ENCODE measurements at regions not wholly inside any gene's neighbourhood (a gene's known extent, or its start where the extent isn't known, plus 50 kb on each side); places are given as distances from the start of the nearest gene placed in this dataset.

DNA sequence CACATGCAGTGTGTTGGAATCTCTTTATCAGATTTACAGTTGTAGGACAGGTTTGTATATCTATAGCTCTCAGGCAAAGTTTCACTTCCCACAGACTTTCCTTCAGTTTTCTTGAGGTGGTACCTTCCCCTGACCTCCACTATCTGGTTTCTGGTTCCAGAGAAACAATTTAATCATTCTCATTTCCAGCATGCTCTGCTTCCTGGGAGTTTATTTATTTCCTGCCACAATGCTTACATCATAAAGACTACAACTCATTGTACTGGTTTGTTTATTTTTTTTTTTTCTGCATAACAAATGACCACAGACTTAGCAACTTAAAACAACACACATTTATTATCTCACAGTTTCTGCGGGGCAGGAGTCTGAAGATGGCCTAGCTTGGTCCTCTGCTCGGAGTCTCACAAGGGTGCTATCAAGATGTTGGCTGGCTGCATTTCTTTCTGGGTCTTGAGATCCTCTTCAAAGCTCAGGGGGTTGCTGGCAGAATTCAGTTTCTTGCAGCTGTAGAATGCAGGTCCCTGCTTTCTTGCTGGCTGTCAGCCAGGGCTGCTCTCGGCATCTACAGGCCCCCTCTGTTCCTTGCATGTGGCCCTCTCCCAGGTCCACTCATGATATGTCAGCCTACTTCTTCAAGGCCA, 247.7 kb downstream of the ENC1 start:
- Histone ChIP-seq H3K27me3 (no peaks in the 10 kb centered on the region), H3K4me3 (no peak overlapping the region), H3K27ac (no peak overlapping the region), H3K4me1 (peaks cover 0 to 10% (median 4%) of the 10 kb centered on the region in 12 donors), H3K9me3 (no peaks in the 10 kb centered on the region), H3K36me3 (no peaks in the 10 kb centered on the region)
- WGBS, 4 donors: 53 to 55% (median 54%) methylated on average over 3 of the region's 3 CpGs
- intact Hi-C loops (cut with DNase I): loop anchor here in 2 of 10 donors (5.0 to 10.0 kb wide), 2 partner anchors 249 to 252 kb away; partner anchors contain the start of gene ENC1 (in 2 of the 2)
- ATAC-seq (no peak), DNase-seq (no peak)
- TF ChIP-seq, protein P1, sequence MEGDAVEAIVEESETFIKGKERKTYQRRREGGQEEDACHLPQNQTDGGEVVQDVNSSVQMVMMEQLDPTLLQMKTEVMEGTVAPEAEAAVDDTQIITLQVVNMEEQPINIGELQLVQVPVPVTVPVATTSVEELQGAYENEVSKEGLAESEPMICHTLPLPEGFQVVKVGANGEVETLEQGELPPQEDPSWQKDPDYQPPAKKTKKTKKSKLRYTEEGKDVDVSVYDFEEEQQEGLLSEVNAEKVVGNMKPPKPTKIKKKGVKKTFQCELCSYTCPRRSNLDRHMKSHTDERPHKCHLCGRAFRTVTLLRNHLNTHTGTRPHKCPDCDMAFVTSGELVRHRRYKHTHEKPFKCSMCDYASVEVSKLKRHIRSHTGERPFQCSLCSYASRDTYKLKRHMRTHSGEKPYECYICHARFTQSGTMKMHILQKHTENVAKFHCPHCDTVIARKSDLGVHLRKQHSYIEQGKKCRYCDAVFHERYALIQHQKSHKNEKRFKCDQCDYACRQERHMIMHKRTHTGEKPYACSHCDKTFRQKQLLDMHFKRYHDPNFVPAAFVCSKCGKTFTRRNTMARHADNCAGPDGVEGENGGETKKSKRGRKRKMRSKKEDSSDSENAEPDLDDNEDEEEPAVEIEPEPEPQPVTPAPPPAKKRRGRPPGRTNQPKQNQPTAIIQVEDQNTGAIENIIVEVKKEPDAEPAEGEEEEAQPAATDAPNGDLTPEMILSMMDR (IDR thresholded peaks at IDR 0.05): no peak
- no peak for TF ChIP-seq POLR2A (IDR thresholded peaks at IDR 0.05)

DNA sequence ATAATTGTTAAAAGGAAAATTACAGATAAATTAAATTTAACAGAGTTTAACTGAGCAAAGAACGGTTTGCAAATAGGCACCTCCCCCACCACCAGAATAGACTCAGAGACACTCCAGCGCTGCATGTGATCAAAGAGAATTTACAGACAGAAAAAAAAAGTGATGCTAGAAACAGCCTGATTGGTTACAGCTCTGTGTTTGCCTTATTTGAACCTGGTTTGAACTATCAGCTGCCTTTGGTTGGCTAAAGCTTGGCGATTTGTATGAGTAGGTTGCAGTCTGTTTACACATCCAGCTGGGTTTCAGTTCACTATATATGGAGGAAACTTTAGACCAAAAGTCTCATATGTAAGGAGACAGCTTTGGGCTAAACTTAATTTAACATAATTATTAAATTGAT, 249.1 kb downstream of the ENC1 start:
- Histone ChIP-seq H3K4me1 (peaks cover 0 to 10% (median 4%) of the 10 kb centered on the region in 12 donors), H3K9me3 (no peaks in the 10 kb centered on the region), H3K27me3 (no peaks in the 10 kb centered on the region), H3K36me3 (no peaks in the 10 kb centered on the region), H3K4me3 (no peak overlapping the region), H3K27ac (no peak overlapping the region)
- intact Hi-C loops (cut with DNase I): loop anchor here in 2 of 10 donors (5.0 to 10.0 kb wide), 2 partner anchors 251 to 253 kb away; partner anchors contain the start of gene ENC1 (in 2 of the 2)
- no peak for ATAC-seq
- 78 to 91% (median 86%) methylated on average over 3 of the region's 3 CpGs for WGBS, 4 donors
- no peak for TF ChIP-seq POLR2A (IDR thresholded peaks at IDR 0.05)
- TF ChIP-seq, protein P1 (IDR thresholded peaks at IDR 0.05): no peak
- no peak for DNase-seq

DNA sequence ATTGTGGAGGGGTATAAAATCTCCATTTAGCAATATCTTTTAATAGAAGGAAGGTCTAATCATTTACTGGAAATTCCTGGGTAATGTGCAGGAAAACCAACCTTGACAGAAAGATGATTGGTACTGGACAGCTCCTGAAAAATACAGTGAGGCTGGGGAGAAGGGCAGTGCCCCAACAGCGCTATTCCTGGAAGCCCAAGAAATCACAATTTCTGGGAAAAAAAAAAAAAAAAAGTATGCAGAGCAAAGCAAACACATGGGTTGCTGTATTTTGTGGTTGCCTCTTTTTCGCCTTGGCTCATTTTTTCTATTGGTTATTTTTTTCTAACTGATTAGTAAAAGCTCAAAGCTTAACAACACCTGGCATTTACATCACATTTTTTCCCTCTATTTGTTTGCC, 249.7 kb downstream of the ENC1 start:
- ATAC-seq (no peak), DNase-seq (no peak)
- intact Hi-C loops (cut with DNase I): loop anchor here in 2 of 10 donors (5.0 to 10.0 kb wide), 2 partner anchors 251 to 254 kb away; partner anchors contain the start of gene ENC1 (in 2 of the 2)

DNA sequence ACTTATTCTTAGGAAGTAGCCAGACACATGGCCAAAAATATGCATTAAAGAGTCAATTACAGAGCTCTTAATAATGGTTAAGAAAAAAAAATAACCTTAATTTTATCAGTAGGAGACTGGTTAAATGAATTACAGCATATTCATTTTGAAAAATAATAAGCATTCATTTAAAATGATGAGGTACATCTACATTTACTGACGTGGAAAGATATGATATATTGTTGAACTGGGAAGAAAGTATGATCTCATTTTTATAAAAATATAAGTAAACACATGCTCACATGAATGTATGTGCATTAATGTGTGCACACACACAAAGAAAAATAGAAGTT, 250.3 kb downstream of the ENC1 start:
- H3K27ac ChIP-seq: no peak overlapping the region
- H3K9me3 ChIP-seq: no peaks in the 10 kb centered on the region
- ATAC-seq: no peak
- no peak overlapping the region for H3K4me3 ChIP-seq
- H3K27me3 ChIP-seq: no peaks in the 10 kb centered on the region
- no peaks in the 10 kb centered on the region for H3K36me3 ChIP-seq
- intact Hi-C loops (cut with DNase I): loop anchor here in 2 of 10 donors (5.0 to 10.0 kb wide), 2 partner anchors 252 to 255 kb away; partner anchors contain the start of gene ENC1 (in 2 of the 2)
- no peak for TF ChIP-seq POLR2A (IDR thresholded peaks at IDR 0.05)
- TF ChIP-seq, protein P1 (IDR thresholded peaks at IDR 0.05): no peak
- DNase-seq: no peak
- peaks cover 0 to 11% (median 4%) of the 10 kb centered on the region in 12 donors for H3K4me1 ChIP-seq
- WGBS, 4 donors: 71 to 86% (median 84%) methylated on average over 1 of the region's 1 CpG

More for the DNA sequence above, 249.7 kb downstream of the ENC1 start:
- H3K27me3 ChIP-seq: no peaks in the 10 kb centered on the region
- 74 to 98% (median 94%) methylated on average over 2 of the region's 2 CpGs for WGBS, 4 donors
- no peaks in the 10 kb centered on the region for H3K9me3 ChIP-seq
- H3K27ac ChIP-seq: no peak overlapping the region
- no peaks in the 10 kb centered on the region for H3K36me3 ChIP-seq
- no peak overlapping the region for H3K4me3 ChIP-seq
- TF ChIP-seq, protein P1 (IDR thresholded peaks at IDR 0.05): no peak
- TF ChIP-seq POLR2A (IDR thresholded peaks at IDR 0.05): no peak
- peaks cover 0 to 10% (median 4%) of the 10 kb centered on the region in 12 donors for H3K4me1 ChIP-seq
